ENCODE measurements at regions not wholly inside any gene's neighbourhood (a gene's known extent, or its start where the extent isn't known, plus 50 kb on each side); places are given as distances from the start of the nearest gene placed in this dataset.
"Not testable (repeated sequence)": the region's sequence is repeated elsewhere in the genome, so short reads cannot be mapped to it uniquely, and the experiment has no call there.

- not testable (repeated sequence) for DNase-seq
Observed at GRCh38 chr2:89154247-89154682, 462.8 kb downstream of the RPIA start.

- not testable (repeated sequence) for DNase-seq
Observed at GRCh38 chr2:89160306-89160705, 468.8 kb downstream of the RPIA start.

- DNase-seq, result not testable (repeated sequence)
Observed at GRCh38 chr2:89161626-89162025, 470.2 kb downstream of the RPIA start.

- DNase-seq, result not testable (repeated sequence)
Observed at GRCh38 chr2:89170506-89171173, 479.2 kb downstream of the RPIA start.

GRCh38 chr2:89171174-89171519, 479.7 kb downstream of the RPIA start:
- not testable (repeated sequence) for DNase-seq

- DNase-seq, result not testable (repeated sequence)
Observed at GRCh38 chr2:89177004-89177403, 485.5 kb downstream of the RPIA start.

- DNase-seq, result not testable (repeated sequence)
Observed at GRCh38 chr2:89182221-89182620, 490.7 kb downstream of the RPIA start.

- not testable (repeated sequence) for DNase-seq
Observed at GRCh38 chr2:89184746-89185145, 493.3 kb downstream of the RPIA start.

GRCh38 chr2:89195636-89196251, 504.3 kb downstream of the RPIA start:
- DNase-seq, result not testable (repeated sequence)

- DNase-seq, result not testable (repeated sequence)
Observed at GRCh38 chr2:89196719-89197118, 505.2 kb downstream of the RPIA start.

- DNase-seq, result not testable (repeated sequence)
Observed at GRCh38 chr2:89198026-89198425, 506.6 kb downstream of the RPIA start.

GRCh38 chr2:89199453-89200246, 508.2 kb downstream of the RPIA start:
- DNase-seq, result not testable (repeated sequence)

- DNase-seq, result not testable (repeated sequence)
Observed at GRCh38 chr2:89200247-89200527, 508.7 kb downstream of the RPIA start.

- peak; percentile 0 for DNase-seq
Observed at GRCh38 chr2:89202518-89202917, 511.0 kb downstream of the RPIA start.

GRCh38 chr2:89205153-89205552, 513.7 kb downstream of the RPIA start:
- DNase-seq, result not testable (repeated sequence)

- DNase-seq, result not testable (repeated sequence)
Observed at GRCh38 chr2:89208144-89208932, 516.9 kb downstream of the RPIA start.

GRCh38 chr2:89213151-89213550, 521.7 kb downstream of the RPIA start:
- not testable (repeated sequence) for DNase-seq

- not testable (repeated sequence) for DNase-seq
Observed at GRCh38 chr2:89213811-89214210, 522.3 kb downstream of the RPIA start.

GRCh38 chr2:89221474-89221873, 530.0 kb downstream of the RPIA start:
- not testable (repeated sequence) for DNase-seq

GRCh38 chr2:89222063-89222732, 530.7 kb downstream of the RPIA start:
- DNase-seq, result not testable (repeated sequence)

GRCh38 chr2:89224803-89225202, 533.3 kb downstream of the RPIA start:
- not testable (repeated sequence) for DNase-seq

- DNase-seq, result not testable (repeated sequence)
Observed at GRCh38 chr2:89229979-89230378, 538.5 kb downstream of the RPIA start.

Measured in hindlimb muscle (tissue), 1 donor.